HCT116 (cell line): ENCODE measurements at regions not wholly inside any gene's neighbourhood (a gene's known extent, or its start where the extent isn't known, plus 50 kb on each side); places are given as distances from the start of the nearest gene placed in this dataset.

Source experiments
- ATAC-seq: fragments of 200-7000 bp; cut with Tn5 transposase; 2 replicates; pipeline ENCODE4 v1.9.1; 2020; ENCODE audit warnings: mild to moderate bottlenecking, moderate library complexity
- BruUV-seq: library from RNA; stranded (reverse); fragments of 400-500 nt; replicated peaks from 2 replicates; lab custom pipeline; 2021; lab: Mats Ljungman, UMichigan
- CTCF ChIA-PET: fragments of 300-600 bp; sonication (Branson Sonifier 250); formaldehyde crosslinking; loops from one replicate; lab custom pipeline; 2021; ENCODE audit warnings: antibody characterized with exemption; lab: Charles Lee
- POLR2A ChIA-PET: fragments of 300-600, 350-600 bp; sonication (Branson Sonifier 250); formaldehyde crosslinking; loops from one replicate; lab custom pipeline; 2021; ENCODE audit warnings: antibody characterized with exemption; lab: Charles Lee
- RAD21 ChIA-PET, 2 experiments: fragments of 300-600 bp; sonication (Branson Sonifier 250); formaldehyde crosslinking; loops; one replicate each; lab custom pipeline; 2023; ENCODE audit warnings: low total read pairs in 2 of 2; ENCODE audit not compliant: uncharacterized antibody in 2 of 2, unreplicated experiment in 2 of 2, low non-redundant PET in 1 of 2; lab: Charles Lee
- DNase-seq: peaks from one replicate; pipeline ENCODE4 v3.0.0-alpha.2; 2010; ENCODE audit warnings: low read depth, low spot score
- H2AFZ ChIP-seq: fragments of 200-600 bp; shearing (Covaris generic), sonication (generic); 2 replicates; pipeline ENCODE4 v1.6.1; 2017; ENCODE audit warnings: low read depth, mixed run types, mixed read lengths, antibody characterized with exemption, low read length; ENCODE audit not compliant: poor library complexity, severe bottlenecking
- H3K27ac ChIP-seq: 2 replicates; pipeline ENCODE4 v1.5.1; 2012; ENCODE audit warnings: low read depth, low read length
- H3K27me3 ChIP-seq: fragments of 200-600 bp; sonication (generic); 2 replicates; pipeline ENCODE4 v1.6.1; 2016; ENCODE audit warnings: mixed run types, low read length, mixed read lengths; ENCODE audit not compliant: insufficient read depth
- H3K36me3 ChIP-seq, 2 experiments: fragments of 200-500 bp in 1 of 2; fragments of 200-600 bp in 1 of 2; sonication (Bioruptor generic) in 1 of 2; sonication (generic) in 1 of 2; 2 replicates each; pipeline versions ENCODE4 v1.5.1 to v1.6.1; 2014 to 2016; ENCODE audit warnings: low read length in 2 of 2, inconsistent platforms in 1 of 2, mixed read lengths in 1 of 2, mixed run types in 1 of 2; ENCODE audit not compliant: insufficient read depth in 2 of 2, control insufficient read depth in 1 of 2
- H3K4me1 ChIP-seq, 2 experiments: fragments of 200-600 bp in 1 of 2; sonication (generic) in 1 of 2; 2 replicates each; pipeline versions ENCODE4 v1.5.1 to v1.6.1; 2012 to 2017; ENCODE audit warnings: low read length in 2 of 2, inconsistent platforms in 1 of 2, mild to moderate bottlenecking in 1 of 2, mixed read lengths in 1 of 2, mixed run types in 1 of 2, moderate library complexity in 1 of 2; ENCODE audit not compliant: insufficient read depth in 2 of 2, control insufficient read depth in 1 of 2
- H3K4me2 ChIP-seq: fragments of 200-600 bp; sonication (generic); 2 replicates; pipeline ENCODE4 v1.6.1; 2017; ENCODE audit warnings: mixed run types, low read length, mixed read lengths
- H3K4me3 ChIP-seq, 2 experiments: fragments of 200-600 bp in 1 of 2; sonication (generic) in 1 of 2; replicated peaks in 1 of 2; 2 replicates each; pipeline ENCODE4 v1.5.1; 2011 to 2016; ENCODE audit warnings: low read length in 2 of 2, control low read depth in 1 of 2, low read depth in 1 of 2, mild to moderate bottlenecking in 1 of 2, mixed read lengths in 1 of 2, mixed run types in 1 of 2
- H3K79me2 ChIP-seq: fragments of 200-600 bp; sonication (generic); 2 replicates; pipeline ENCODE4 v1.6.1; 2017; ENCODE audit warnings: mild to moderate bottlenecking, mixed run types, low read length, moderate library complexity, mixed read lengths; ENCODE audit not compliant: insufficient read depth
- H3K9ac ChIP-seq: fragments of 200-600 bp; sonication (generic); 2 replicates; pipeline ENCODE4 v1.6.1; 2016; ENCODE audit warnings: low read length, mixed read lengths
- H3K9me2 ChIP-seq: fragments of 200-600 bp; sonication (generic), shearing (Covaris generic); 2 replicates; pipeline ENCODE4 v1.6.1; 2017; ENCODE audit warnings: mixed run types, mild to moderate bottlenecking, moderate library complexity; ENCODE audit not compliant: insufficient read depth
- H3K9me3 ChIP-seq, 2 experiments: fragments of 200-500 bp in 1 of 2; fragments of 200-600 bp in 1 of 2; sonication (Bioruptor generic) in 1 of 2; sonication (generic) in 1 of 2; 2 replicates each; pipeline ENCODE4 v1.6.1; 2014 to 2017; ENCODE audit warnings: low read length in 2 of 2, mixed read lengths in 2 of 2, inconsistent platforms in 1 of 2, low read depth in 1 of 2, mild to moderate bottlenecking in 1 of 2, mixed run types in 1 of 2, moderate library complexity in 1 of 2; ENCODE audit not compliant: control insufficient read depth in 1 of 2, insufficient read depth in 1 of 2
- H4K20me1 ChIP-seq: fragments of 200-600 bp; sonication (generic), shearing (Covaris generic); 2 replicates; pipeline ENCODE4 v1.6.1; 2017; ENCODE audit warnings: mixed run types, mild to moderate bottlenecking, moderate library complexity; ENCODE audit not compliant: insufficient read depth
- CBX3 ChIP-seq: IDR thresholded peaks from 2 replicates; pipeline ENCODE4 v1.6.1; 2012; ENCODE audit warnings: low read depth
- CEBPB ChIP-seq: IDR thresholded peaks from 2 replicates; pipeline ENCODE4 v1.6.1; 2012; ENCODE audit warnings: low read depth
- EGR1 ChIP-seq: IDR thresholded peaks from 2 replicates; pipeline ENCODE4 v1.6.1; 2012; ENCODE audit warnings: low read depth
- FOSL1 ChIP-seq: IDR thresholded peaks from 2 replicates; pipeline ENCODE4 v1.6.1; 2012; ENCODE audit warnings: low read depth
- JUND ChIP-seq: IDR thresholded peaks from 2 replicates; pipeline ENCODE4 v1.6.1; 2012
- POLR2A ChIP-seq: IDR thresholded peaks from 2 replicates; pipeline ENCODE4 v1.7.0; 2011; ENCODE audit warnings: borderline replicate concordance; ENCODE audit not compliant: insufficient read depth, insufficient read length; ENCODE audit errors: extremely low read depth
- RAD21 ChIP-seq: IDR thresholded peaks from 2 replicates; pipeline ENCODE4 v1.6.1; 2012; ENCODE audit warnings: low read depth, mild to moderate bottlenecking
- SP1 ChIP-seq: IDR thresholded peaks from 2 replicates; pipeline ENCODE4 v1.6.1; 2012; ENCODE audit warnings: low read depth
- SRF ChIP-seq: IDR thresholded peaks from 2 replicates; pipeline ENCODE4 v1.6.1; 2012; ENCODE audit warnings: low read depth
- TCF7L2 ChIP-seq: IDR thresholded peaks from 2 replicates; pipeline ENCODE4 v1.7.0; 2011; ENCODE audit warnings: borderline replicate concordance, inconsistent platforms; ENCODE audit not compliant: insufficient read depth, insufficient read length; ENCODE audit errors: extremely low read depth
- YY1 ChIP-seq: IDR thresholded peaks from 2 replicates; pipeline ENCODE4 v1.6.1; 2011; ENCODE audit warnings: low read length, low read depth, moderate library complexity, mild to moderate bottlenecking; ENCODE audit not compliant: insufficient replicate concordance; ENCODE audit errors: extremely low read depth
- ZFX ChIP-seq: fragments of 450-650 bp; IDR thresholded peaks from 2 replicates; pipeline ENCODE4 v1.6.1; 2017
- intact Hi-C: fragments of 100-400 bp; cut with micrococcal nuclease; formaldehyde crosslinking; loops from 2 replicates; pipeline ENCODE4 v1.10.0; 2022
- TF ChIP-seq, protein P1 (sequence below): IDR thresholded peaks from 2 replicates; pipeline ENCODE4 v1.6.1; 2012; ENCODE audit warnings: low read depth
- TF ChIP-seq, protein P2 (sequence below), 3 experiments: fragments of 200-600 bp in 1 of 3; sonication (generic) in 1 of 3; IDR thresholded peaks in 2 of 3; conservative IDR thresholded peaks in 1 of 3; 2 replicates each; pipeline ENCODE4 v1.5.1; 2012 to 2017; ENCODE audit warnings: low read depth in 2 of 3, low read length in 2 of 3, antibody characterized with exemption in 1 of 3, borderline replicate concordance in 1 of 3, control low read depth in 1 of 3, mild to moderate bottlenecking in 1 of 3, mixed read lengths in 1 of 3, mixed run types in 1 of 3, moderate library complexity in 1 of 3; ENCODE audit not compliant: insufficient read depth in 1 of 3
- TF ChIP-seq, protein P3 (sequence below): IDR thresholded peaks from 2 replicates; pipeline ENCODE4 v1.6.1; 2012

DNA sequence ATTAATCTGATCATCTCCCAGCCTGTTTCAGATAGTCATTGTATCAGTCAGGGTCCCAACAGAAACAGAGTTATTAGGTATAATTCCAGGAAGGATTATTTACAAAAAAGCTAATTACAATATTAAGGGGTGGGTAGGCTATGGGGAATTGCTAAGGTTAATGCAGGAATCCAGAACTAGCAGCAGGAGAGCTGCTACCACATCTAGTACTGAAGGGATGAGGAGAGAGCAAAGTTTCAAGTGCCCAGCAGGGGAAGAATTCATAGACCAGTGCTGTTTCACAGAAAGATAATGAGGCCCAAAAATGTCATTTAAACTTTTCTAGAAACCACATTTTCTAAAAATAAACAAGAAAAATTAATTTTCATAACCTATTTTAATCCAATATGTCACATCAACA is 284.2 kb downstream of the HACE1 start:
- H3K27ac ChIP-seq = no peak overlapping the region
- TF ChIP-seq SRF = no peak
- no peak for TF ChIP-seq YY1
- TF ChIP-seq SP1 = no peak
- no peak for TF ChIP-seq EGR1
- TF ChIP-seq, all 23 proteins: peak for 0
- no peaks in the 10 kb centered on the region for H3K79me2 ChIP-seq
- no peaks in the 10 kb centered on the region for H3K4me1 ChIP-seq
- H3K9ac ChIP-seq = no peak overlapping the region
- no peak overlapping the region for H3K4me3 ChIP-seq
- no peak for DNase-seq
- H2AFZ ChIP-seq = no peak overlapping the region
- no peaks in the 10 kb centered on the region for H3K9me2 ChIP-seq
- POLR2A ChIA-PET = no interaction called here
- H3K4me2 ChIP-seq = no peak overlapping the region
- BruUV-seq = no TSS peak
- ATAC-seq = no peak
- H3K27me3 ChIP-seq = no peaks in the 10 kb centered on the region
- CTCF ChIA-PET = no interaction called here
- RAD21 ChIA-PET = no interaction called here
- no peaks in the 10 kb centered on the region for H4K20me1 ChIP-seq
- H3K9me3 ChIP-seq = no peaks in the 10 kb centered on the region
- intact Hi-C loops = no loop called here
- H3K36me3 ChIP-seq = no peaks in the 10 kb centered on the region

DNA sequence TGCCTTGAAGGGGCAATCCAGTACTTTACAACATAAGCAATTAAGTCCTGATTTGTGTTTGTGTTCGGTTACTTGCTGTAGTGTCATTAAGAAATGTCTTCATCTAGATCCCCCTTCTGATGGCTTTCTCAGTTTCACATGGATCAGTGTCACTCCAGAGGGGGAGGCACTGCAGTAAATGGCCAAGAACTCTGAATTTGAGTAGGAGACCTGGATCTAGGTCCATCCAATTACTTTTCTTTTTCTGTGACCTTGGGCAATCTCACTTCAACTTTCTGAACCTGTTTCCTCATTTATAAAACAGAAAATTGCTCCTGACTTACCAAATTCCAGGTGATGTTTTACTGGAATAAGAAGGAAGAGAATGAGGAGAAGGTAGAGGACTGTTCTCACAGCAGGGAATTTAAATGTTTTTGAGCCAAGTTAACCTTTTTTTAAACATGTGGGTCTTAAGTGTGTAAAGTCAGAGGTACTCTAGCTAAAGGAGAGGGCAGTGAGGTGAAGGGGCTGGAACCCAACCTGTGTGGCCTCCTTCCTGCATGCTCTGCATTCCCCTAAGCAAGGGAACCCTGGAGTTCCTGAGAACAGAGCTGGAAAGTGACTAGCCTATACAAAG is 285.5 kb downstream of the HACE1 start:
- ChIA-PET RAD21 (no interaction called here), CTCF (no interaction called here), POLR2A (no interaction called here)
- no TSS peak for BruUV-seq
- Histone ChIP-seq H4K20me1 (no peaks in the 10 kb centered on the region), H2AFZ (no peak overlapping the region), H3K9ac (no peak overlapping the region), H3K4me3 (no peak overlapping the region), H3K9me3 (no peaks in the 10 kb centered on the region), H3K9me2 (no peaks in the 10 kb centered on the region), H3K27me3 (no peaks in the 10 kb centered on the region), H3K36me3 (no peaks in the 10 kb centered on the region), H3K4me1 (no peaks in the 10 kb centered on the region), H3K27ac (no peak overlapping the region), H3K79me2 (no peaks in the 10 kb centered on the region), H3K4me2 (no peak overlapping the region)
- intact Hi-C loops = no loop called here
- no peak for DNase-seq
- ATAC-seq = no peak
- TF ChIP-seq RAD21 (no peak), SRF (no peak), ZFX (no peak), FOSL1 (no peak), YY1 (no peak), JUND (no peak), TCF7L2 (no peak), POLR2A (no peak), CEBPB (no peak), CBX3 (no peak)
- TF ChIP-seq, protein P1, sequence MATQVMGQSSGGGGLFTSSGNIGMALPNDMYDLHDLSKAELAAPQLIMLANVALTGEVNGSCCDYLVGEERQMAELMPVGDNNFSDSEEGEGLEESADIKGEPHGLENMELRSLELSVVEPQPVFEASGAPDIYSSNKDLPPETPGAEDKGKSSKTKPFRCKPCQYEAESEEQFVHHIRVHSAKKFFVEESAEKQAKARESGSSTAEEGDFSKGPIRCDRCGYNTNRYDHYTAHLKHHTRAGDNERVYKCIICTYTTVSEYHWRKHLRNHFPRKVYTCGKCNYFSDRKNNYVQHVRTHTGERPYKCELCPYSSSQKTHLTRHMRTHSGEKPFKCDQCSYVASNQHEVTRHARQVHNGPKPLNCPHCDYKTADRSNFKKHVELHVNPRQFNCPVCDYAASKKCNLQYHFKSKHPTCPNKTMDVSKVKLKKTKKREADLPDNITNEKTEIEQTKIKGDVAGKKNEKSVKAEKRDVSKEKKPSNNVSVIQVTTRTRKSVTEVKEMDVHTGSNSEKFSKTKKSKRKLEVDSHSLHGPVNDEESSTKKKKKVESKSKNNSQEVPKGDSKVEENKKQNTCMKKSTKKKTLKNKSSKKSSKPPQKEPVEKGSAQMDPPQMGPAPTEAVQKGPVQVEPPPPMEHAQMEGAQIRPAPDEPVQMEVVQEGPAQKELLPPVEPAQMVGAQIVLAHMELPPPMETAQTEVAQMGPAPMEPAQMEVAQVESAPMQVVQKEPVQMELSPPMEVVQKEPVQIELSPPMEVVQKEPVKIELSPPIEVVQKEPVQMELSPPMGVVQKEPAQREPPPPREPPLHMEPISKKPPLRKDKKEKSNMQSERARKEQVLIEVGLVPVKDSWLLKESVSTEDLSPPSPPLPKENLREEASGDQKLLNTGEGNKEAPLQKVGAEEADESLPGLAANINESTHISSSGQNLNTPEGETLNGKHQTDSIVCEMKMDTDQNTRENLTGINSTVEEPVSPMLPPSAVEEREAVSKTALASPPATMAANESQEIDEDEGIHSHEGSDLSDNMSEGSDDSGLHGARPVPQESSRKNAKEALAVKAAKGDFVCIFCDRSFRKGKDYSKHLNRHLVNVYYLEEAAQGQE = no peak
- TF ChIP-seq, protein P2, sequence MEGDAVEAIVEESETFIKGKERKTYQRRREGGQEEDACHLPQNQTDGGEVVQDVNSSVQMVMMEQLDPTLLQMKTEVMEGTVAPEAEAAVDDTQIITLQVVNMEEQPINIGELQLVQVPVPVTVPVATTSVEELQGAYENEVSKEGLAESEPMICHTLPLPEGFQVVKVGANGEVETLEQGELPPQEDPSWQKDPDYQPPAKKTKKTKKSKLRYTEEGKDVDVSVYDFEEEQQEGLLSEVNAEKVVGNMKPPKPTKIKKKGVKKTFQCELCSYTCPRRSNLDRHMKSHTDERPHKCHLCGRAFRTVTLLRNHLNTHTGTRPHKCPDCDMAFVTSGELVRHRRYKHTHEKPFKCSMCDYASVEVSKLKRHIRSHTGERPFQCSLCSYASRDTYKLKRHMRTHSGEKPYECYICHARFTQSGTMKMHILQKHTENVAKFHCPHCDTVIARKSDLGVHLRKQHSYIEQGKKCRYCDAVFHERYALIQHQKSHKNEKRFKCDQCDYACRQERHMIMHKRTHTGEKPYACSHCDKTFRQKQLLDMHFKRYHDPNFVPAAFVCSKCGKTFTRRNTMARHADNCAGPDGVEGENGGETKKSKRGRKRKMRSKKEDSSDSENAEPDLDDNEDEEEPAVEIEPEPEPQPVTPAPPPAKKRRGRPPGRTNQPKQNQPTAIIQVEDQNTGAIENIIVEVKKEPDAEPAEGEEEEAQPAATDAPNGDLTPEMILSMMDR (IDR thresholded peaks at IDR 0.05 in 2 of 3, conservative IDR thresholded peaks at IDR 0.05 in 1 of 3; ENCODE audit: borderline replicate concordance in 1 of 3, insufficient read depth in 1 of 3, low read depth in 2 of 3, low read length in 2 of 3) = no peak
- TF ChIP-seq, protein P3, sequence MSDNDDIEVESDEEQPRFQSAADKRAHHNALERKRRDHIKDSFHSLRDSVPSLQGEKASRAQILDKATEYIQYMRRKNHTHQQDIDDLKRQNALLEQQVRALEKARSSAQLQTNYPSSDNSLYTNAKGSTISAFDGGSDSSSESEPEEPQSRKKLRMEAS = no peak
